Fibroblast of lung (primary cell): ENCODE measurements at regions not wholly inside any gene's neighbourhood (a gene's known extent, or its start where the extent isn't known, plus 50 kb on each side); places are given as distances from the start of the nearest gene placed in this dataset.
A peak's percentile ranks its signal among the peaks of the same experiment; 100 is the strongest.

Source experiments
- DNase-seq, 2 donors: peaks; one replicate each; pipeline versions ENCODE4 v3.0.0 to v3.0.0-alpha.2; 2010; ENCODE audit warnings: low read depth in 2 of 2
- H2AFZ ChIP-seq: 2 replicates; pipeline ENCODE4 v1.5.1; 2012; ENCODE audit warnings: low read length, control low read depth, inconsistent platforms
- H3K27ac ChIP-seq: 2 replicates; pipeline ENCODE4 v1.5.1; 2011; ENCODE audit warnings: low read length, control low read depth; ENCODE audit not compliant: insufficient read depth
- H3K27me3 ChIP-seq: 2 replicates; pipeline ENCODE4 v1.5.1; 2011; ENCODE audit warnings: mild to moderate bottlenecking, low read length; ENCODE audit not compliant: control insufficient read depth, insufficient read depth
- H3K36me3 ChIP-seq: 2 replicates; pipeline ENCODE4 v1.5.1; 2011; ENCODE audit warnings: low read length; ENCODE audit not compliant: control insufficient read depth, insufficient read depth
- H3K4me1 ChIP-seq: 2 replicates; pipeline ENCODE4 v1.5.1; 2011; ENCODE audit warnings: low read length; ENCODE audit not compliant: control insufficient read depth, insufficient read depth; ENCODE audit errors: extremely low read depth
- H3K4me2 ChIP-seq: 2 replicates; pipeline ENCODE4 v1.5.1; 2011; ENCODE audit warnings: low read length, control low read depth; ENCODE audit not compliant: insufficient read depth; ENCODE audit errors: extremely low read depth
- H3K4me3 ChIP-seq, 4 experiments: fragments of 200-600 bp in 1 of 4; sonication (generic) in 1 of 4; replicated peaks in 1 of 4; 2 replicates each; pipeline ENCODE4 v1.5.1; 2011 to 2016; ENCODE audit warnings: low read length in 4 of 4, low read depth in 3 of 4, mild to moderate bottlenecking in 3 of 4, control low read depth in 2 of 4, inconsistent platforms in 1 of 4, mixed read lengths in 1 of 4; ENCODE audit not compliant: insufficient read depth in 1 of 4; ENCODE audit errors: control extremely low read depth in 1 of 4
- H3K79me2 ChIP-seq: 2 replicates; pipeline ENCODE4 v1.5.1; 2012; ENCODE audit warnings: mild to moderate bottlenecking, low read length, inconsistent platforms; ENCODE audit not compliant: control insufficient read depth, insufficient read depth
- H3K9ac ChIP-seq: 2 replicates; pipeline ENCODE4 v1.5.1; 2011; ENCODE audit warnings: mild to moderate bottlenecking, low read length, control low read depth; ENCODE audit not compliant: insufficient read depth
- H3K9me3 ChIP-seq: 2 replicates; pipeline ENCODE4 v1.5.1; 2012; ENCODE audit warnings: low read depth, low read length; ENCODE audit not compliant: control insufficient read depth, insufficient read depth
- H4K20me1 ChIP-seq: 2 replicates; pipeline ENCODE4 v1.5.1; 2011; ENCODE audit warnings: low read length; ENCODE audit not compliant: control insufficient read depth, insufficient read depth; ENCODE audit errors: extremely low read depth
- EZH2 ChIP-seq: IDR thresholded peaks from 2 replicates; pipeline ENCODE4 v1.5.1; 2012; ENCODE audit warnings: low read length, control low read depth, mild to moderate bottlenecking; ENCODE audit errors: missing control alignments
- TF ChIP-seq, protein P1 (sequence below), 2 donors: IDR thresholded peaks in 1 of 2; conservative IDR thresholded peaks in 1 of 2; 1 replicate in 1 of 2; 2 replicates in 1 of 2; pipeline ENCODE4 v1.5.1; 2011 to 2012; ENCODE audit warnings: low read length in 2 of 2, control low read depth in 1 of 2, inconsistent platforms in 1 of 2, low read depth in 1 of 2, mild to moderate bottlenecking in 1 of 2

DNA sequence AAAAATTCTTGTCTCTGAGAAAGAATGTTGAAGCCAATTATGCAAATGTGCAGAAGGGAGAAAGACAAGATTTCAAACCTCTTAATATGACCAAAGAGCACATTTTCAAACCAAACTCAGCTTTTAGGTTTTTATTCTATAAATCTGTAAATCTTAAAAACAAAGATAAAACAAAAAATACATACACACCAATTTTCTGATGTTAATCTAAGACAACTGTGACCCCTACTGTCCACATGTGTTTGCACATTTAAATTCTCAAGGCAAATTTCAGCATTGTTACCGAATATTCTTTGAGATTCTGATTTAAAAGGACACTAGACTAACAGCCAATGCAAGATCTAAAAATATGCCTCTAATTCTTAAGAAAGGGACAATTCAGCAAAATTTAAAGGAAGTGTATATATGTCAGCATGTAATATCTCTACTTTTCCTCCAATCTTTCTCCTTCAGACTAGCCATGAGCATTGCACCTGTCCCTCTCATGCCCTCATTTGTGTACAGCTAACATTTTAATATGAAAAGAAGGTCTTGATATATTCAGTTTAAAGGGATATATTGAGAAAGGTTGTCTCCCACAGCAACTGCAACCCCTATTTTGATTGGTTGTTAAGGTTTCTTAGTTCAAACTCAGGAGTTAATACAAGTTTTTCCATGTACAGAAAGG, 417.9 kb downstream of the IPMK start:
- no peak overlapping the region for H3K27ac ChIP-seq
- no peaks in the 10 kb centered on the region for H3K4me1 ChIP-seq
- no peaks in the 10 kb centered on the region for H3K79me2 ChIP-seq
- no peak overlapping the region for H2AFZ ChIP-seq
- no peaks in the 10 kb centered on the region for H4K20me1 ChIP-seq
- H3K27me3 ChIP-seq: no peaks in the 10 kb centered on the region
- no peak overlapping the region for H3K4me3 ChIP-seq
- DNase-seq: peak in 1 of 2 donors; percentile 28
- TF ChIP-seq, protein P1, sequence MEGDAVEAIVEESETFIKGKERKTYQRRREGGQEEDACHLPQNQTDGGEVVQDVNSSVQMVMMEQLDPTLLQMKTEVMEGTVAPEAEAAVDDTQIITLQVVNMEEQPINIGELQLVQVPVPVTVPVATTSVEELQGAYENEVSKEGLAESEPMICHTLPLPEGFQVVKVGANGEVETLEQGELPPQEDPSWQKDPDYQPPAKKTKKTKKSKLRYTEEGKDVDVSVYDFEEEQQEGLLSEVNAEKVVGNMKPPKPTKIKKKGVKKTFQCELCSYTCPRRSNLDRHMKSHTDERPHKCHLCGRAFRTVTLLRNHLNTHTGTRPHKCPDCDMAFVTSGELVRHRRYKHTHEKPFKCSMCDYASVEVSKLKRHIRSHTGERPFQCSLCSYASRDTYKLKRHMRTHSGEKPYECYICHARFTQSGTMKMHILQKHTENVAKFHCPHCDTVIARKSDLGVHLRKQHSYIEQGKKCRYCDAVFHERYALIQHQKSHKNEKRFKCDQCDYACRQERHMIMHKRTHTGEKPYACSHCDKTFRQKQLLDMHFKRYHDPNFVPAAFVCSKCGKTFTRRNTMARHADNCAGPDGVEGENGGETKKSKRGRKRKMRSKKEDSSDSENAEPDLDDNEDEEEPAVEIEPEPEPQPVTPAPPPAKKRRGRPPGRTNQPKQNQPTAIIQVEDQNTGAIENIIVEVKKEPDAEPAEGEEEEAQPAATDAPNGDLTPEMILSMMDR (conservative IDR thresholded peaks at IDR 0.05 in 1 of 2, IDR thresholded peaks at IDR 0.05 in 1 of 2; ENCODE audit: low read depth in 1 of 2, low read length in 2 of 2): peak in 1 of 2 donors; percentile 23
- TF ChIP-seq EZH2: no peak
- H3K9me3 ChIP-seq: no peaks in the 10 kb centered on the region
- no peak overlapping the region for H3K9ac ChIP-seq
- no peaks in the 10 kb centered on the region for H3K36me3 ChIP-seq
- H3K4me2 ChIP-seq: no peak overlapping the region

DNA sequence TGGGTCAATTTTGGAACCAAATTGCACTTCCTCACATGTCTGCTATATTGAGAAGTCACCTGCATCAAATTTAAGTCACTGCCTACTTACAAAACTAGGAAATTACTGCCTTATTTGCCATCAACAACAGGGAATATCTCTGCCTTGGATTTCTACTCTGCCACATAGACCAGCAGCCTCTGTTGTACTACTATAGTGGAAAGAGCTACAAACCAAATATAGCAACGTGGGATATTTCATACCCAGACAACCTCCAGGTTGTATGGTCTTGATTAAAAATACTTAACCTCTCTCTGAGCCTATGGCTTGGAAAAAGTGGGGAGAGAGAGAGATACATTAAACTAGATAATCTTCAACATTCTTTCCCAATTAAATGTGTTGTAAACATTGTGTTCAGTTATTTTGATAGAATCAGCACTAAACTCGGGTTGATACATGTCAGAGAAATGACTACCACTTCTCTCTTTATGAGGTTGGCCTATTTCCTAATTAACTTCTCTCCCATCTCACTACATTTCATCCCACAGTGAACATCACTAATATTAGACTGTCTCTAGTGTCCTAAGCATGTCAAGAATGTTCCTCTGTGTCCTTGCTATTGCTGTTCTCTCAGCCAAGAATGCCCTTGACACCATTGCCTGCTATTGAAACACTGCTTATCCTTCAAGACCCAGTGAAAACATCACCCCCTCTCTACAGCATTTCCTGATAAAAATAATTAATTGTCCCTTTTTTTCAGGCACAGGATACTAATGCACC, 421.2 kb downstream of the IPMK start:
- Histone ChIP-seq H3K4me3 (no peak overlapping the region), H4K20me1 (no peaks in the 10 kb centered on the region), H3K9me3 (no peaks in the 10 kb centered on the region), H3K4me1 (no peaks in the 10 kb centered on the region), H3K36me3 (no peaks in the 10 kb centered on the region), H3K9ac (no peak overlapping the region), H3K79me2 (no peaks in the 10 kb centered on the region), H2AFZ (no peak overlapping the region), H3K27ac (no peak overlapping the region), H3K27me3 (no peaks in the 10 kb centered on the region), H3K4me2 (no peak overlapping the region)
- TF ChIP-seq, protein P1 (conservative IDR thresholded peaks at IDR 0.05 in 1 of 2, IDR thresholded peaks at IDR 0.05 in 1 of 2; ENCODE audit: low read depth in 1 of 2, low read length in 2 of 2): no peak
- no peak for TF ChIP-seq EZH2
- no peak for DNase-seq

DNA sequence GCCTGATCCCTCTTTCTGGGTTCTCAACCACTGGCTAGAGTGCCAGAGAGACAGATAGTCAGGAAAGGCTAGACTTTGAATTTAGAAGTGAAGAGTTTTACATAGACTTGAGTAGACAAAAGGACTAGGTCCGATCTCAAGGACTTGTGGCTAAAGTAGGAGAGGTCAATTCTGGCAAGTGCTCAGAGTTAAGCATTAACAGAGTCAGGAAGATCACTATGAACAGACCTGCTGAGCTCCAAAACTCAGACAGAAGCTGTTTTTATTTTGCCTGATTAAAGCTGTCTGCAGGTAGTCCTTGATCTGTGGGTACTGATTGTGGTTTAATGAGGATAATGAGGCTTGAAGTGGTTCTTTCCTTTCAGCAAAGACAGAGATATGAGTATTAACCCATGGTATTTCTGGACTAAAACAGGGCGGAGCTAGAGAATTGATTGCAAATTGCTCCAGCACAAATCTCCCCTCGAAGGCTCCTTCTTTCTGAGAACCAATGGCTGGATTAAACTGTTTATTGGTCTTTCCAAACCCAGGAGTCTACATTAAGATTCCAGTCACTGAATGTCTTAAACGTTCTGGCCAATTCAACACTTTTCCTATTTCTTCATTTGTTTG, 423.2 kb downstream of the IPMK start:
- DNase-seq: no peak
- Histone ChIP-seq H3K27ac (no peak overlapping the region), H3K36me3 (no peaks in the 10 kb centered on the region), H3K27me3 (no peaks in the 10 kb centered on the region), H3K9ac (no peak overlapping the region), H3K9me3 (no peaks in the 10 kb centered on the region), H3K79me2 (no peaks in the 10 kb centered on the region), H3K4me1 (no peaks in the 10 kb centered on the region), H3K4me2 (no peak overlapping the region), H2AFZ (no peak overlapping the region), H4K20me1 (no peaks in the 10 kb centered on the region), H3K4me3 (no peak overlapping the region)
- TF ChIP-seq, protein P1 (conservative IDR thresholded peaks at IDR 0.05 in 1 of 2, IDR thresholded peaks at IDR 0.05 in 1 of 2; ENCODE audit: low read depth in 1 of 2, low read length in 2 of 2): no peak
- TF ChIP-seq EZH2: no peak
